Esophagus (tissue), 2 donors: ENCODE measurements at regions not wholly inside any gene's neighbourhood (a gene's known extent, or its start where the extent isn't known, plus 50 kb on each side); places are given as distances from the start of the nearest gene placed in this dataset.
A peak's percentile ranks its signal among the peaks of the same experiment; 100 is the strongest.

Source experiments
- H3K27ac ChIP-seq, 2 donors: one replicate each; pipeline ENCODE4 v1.5.1; 2013; ENCODE audit warnings: low read depth in 2 of 2, mild to moderate bottlenecking in 2 of 2, inconsistent platforms in 1 of 2, low read length in 1 of 2, moderate library complexity in 1 of 2
- H3K27me3 ChIP-seq, 2 donors: one replicate each; pipeline ENCODE4 v1.6.1; 2013; ENCODE audit warnings: low read length in 2 of 2, control low read depth in 1 of 2, mild to moderate bottlenecking in 1 of 2; ENCODE audit not compliant: insufficient read depth in 2 of 2, control insufficient read depth in 1 of 2
- H3K36me3 ChIP-seq, 2 donors: one replicate each; pipeline ENCODE4 v1.6.1; 2013; ENCODE audit warnings: low read length in 1 of 2; ENCODE audit not compliant: control insufficient read depth in 2 of 2, insufficient read depth in 2 of 2
- H3K4me1 ChIP-seq, 2 donors: one replicate each; pipeline ENCODE4 v1.6.1; 2013; ENCODE audit warnings: low read length in 1 of 2; ENCODE audit not compliant: control insufficient read depth in 2 of 2, insufficient read depth in 2 of 2
- H3K4me3 ChIP-seq, 2 donors: one replicate each; pipeline ENCODE4 v1.5.1; 2013; ENCODE audit warnings: low read length in 2 of 2, mild to moderate bottlenecking in 2 of 2, low read depth in 1 of 2, moderate library complexity in 1 of 2
- H3K9me3 ChIP-seq, 2 donors: one replicate each; pipeline ENCODE4 v1.6.1; 2013; ENCODE audit warnings: mild to moderate bottlenecking in 2 of 2, low read depth in 1 of 2, low read length in 1 of 2, moderate library complexity in 1 of 2; ENCODE audit not compliant: control insufficient read depth in 2 of 2, insufficient read depth in 1 of 2
- WGBS, 2 donors: extraction: QIAGEN DNeasy Blood & Tissue Kit; methylation state at CpG; one replicate each; pipeline ENCODE4 v1.1.7; 2013; 5-methylcytosine and 5-hydroxymethylcytosine counted together
- donor health status: healthy with polysubstance abuse.
- donor health status: Bipolar disorder and iron deficiency.

- no peaks in the 10 kb centered on the region for H3K9me3 ChIP-seq
- no peak overlapping the region for H3K27ac ChIP-seq
- no peak overlapping the region for H3K4me3 ChIP-seq
- no peaks in the 10 kb centered on the region for H3K36me3 ChIP-seq
- no peaks in the 10 kb centered on the region for H3K4me1 ChIP-seq
- H3K27me3 ChIP-seq: no peaks in the 10 kb centered on the region
- WGBS, 2 donors: 78 to 80% methylated on average over 4 of the region's 4 CpGs
These were observed 292.2 kb upstream of the JAG1 start for GRCh38 chr20:10965936-10966470.

DNA sequence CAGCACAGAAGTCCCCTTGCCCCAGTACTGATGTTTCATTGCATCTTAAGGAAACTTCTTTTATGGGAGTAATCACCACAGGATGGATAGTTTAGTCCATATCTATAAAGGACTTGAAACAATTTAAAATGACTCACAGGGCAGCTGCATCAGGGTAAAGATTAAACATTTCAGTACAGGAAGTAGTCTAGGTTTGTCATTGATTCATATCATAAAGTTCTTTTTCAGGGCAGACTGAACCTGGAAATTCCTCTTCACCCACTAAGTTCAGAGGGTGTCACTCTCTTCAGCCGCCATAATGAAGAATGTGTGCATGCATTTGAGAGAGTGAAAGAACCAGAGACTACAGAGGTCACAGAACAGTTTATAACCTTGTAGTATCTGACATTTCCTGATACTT, 296.3 kb upstream of the JAG1 start:
- H3K36me3 ChIP-seq: no peaks in the 10 kb centered on the region
- no peak overlapping the region for H3K4me3 ChIP-seq
- H3K9me3 ChIP-seq: no peaks in the 10 kb centered on the region
- no peaks in the 10 kb centered on the region for H3K4me1 ChIP-seq
- no peaks in the 10 kb centered on the region for H3K27me3 ChIP-seq
- H3K27ac ChIP-seq: no peak overlapping the region
- 72 to 89% methylated on average over 1 of the region's 1 CpG for WGBS, 2 donors

DNA sequence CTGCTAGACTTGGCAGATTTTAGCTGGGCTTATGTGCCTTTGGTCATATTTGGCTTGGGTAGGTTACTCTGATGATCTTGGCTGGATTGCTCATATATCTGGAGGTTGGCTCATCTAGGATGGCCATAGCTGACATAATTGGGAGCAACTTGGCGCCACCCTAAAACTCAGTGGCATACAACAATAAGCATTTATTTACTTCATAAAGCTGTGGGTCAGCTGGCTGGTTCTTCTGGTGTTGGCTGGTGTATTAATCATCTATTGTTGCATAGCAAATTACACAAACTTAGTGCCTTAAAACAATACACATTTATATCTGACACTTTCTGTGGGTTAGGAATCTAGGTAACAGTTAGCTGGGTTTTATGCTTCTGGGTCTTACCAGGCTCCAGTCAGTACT, 297.3 kb upstream of the JAG1 start:
- WGBS, 2 donors: 73 to 90% methylated on average over 1 of the region's 1 CpG
- Histone ChIP-seq H3K36me3 (no peaks in the 10 kb centered on the region), H3K9me3 (no peaks in the 10 kb centered on the region), H3K4me1 (no peaks in the 10 kb centered on the region), H3K27me3 (no peaks in the 10 kb centered on the region), H3K27ac (no peak overlapping the region), H3K4me3 (no peak overlapping the region)

GRCh38 chr20:10972219-10972860, 298.5 kb upstream of the JAG1 start:
- no peaks in the 10 kb centered on the region for H3K36me3 ChIP-seq
- no peaks in the 10 kb centered on the region for H3K27me3 ChIP-seq
- no peaks in the 10 kb centered on the region for H3K9me3 ChIP-seq
- no peak overlapping the region for H3K27ac ChIP-seq
- H3K4me3 ChIP-seq: no peak overlapping the region
- WGBS, 2 donors: 74 to 84% methylated on average over 4 of the region's 4 CpGs
- H3K4me1 ChIP-seq: no peaks in the 10 kb centered on the region

- Histone ChIP-seq H3K4me1 (peaks cover 0 to 2% of the 10 kb centered on the region in 2 donors), H3K36me3 (no peaks in the 10 kb centered on the region), H3K27ac (no peak overlapping the region), H3K9me3 (no peaks in the 10 kb centered on the region), H3K4me3 (no peak overlapping the region), H3K27me3 (no peaks in the 10 kb centered on the region)
- WGBS, 2 donors: 84 to 89% methylated on average over 6 of the region's 6 CpGs
These were observed 302.3 kb upstream of the JAG1 start for GRCh38 chr20:10976051-10976450.

DNA sequence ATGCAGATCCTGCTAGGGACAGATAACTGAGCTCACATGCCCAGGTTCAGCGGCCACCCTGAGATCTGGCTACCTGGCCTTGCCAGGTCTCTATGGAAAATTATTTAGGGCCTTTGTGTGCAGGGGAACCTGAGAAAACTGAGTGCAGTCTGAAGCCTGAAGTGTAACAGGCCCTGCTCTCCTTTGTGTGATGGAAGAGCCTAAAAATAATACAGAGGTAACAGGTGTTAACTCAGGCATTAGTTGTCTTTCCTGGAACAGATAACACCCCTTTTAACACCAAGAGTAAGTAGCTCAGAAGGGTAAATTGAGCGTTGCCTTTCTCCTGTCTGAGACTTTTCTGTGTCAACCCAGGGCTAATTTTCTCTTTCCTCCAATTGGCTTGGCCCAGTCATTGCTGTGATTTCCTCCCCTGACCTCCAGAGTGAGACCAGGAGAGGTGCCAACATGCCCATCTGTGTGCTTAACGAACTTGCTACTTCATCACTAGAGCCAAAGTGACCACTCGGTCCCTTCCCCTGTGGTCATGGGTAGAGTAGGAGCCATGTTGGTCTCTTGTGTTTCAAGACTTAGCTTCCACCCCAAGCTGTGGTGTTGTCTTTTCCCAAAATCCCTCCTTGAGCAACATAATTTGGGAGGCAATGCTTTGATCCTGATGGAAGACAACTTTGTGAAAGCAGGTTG, 304.4 kb upstream of the JAG1 start:
- no peaks in the 10 kb centered on the region for H3K36me3 ChIP-seq
- no peaks in the 10 kb centered on the region for H3K9me3 ChIP-seq
- H3K27me3 ChIP-seq: no peaks in the 10 kb centered on the region
- H3K4me3 ChIP-seq: no peak overlapping the region
- 83 to 85% methylated on average over 4 of the region's 4 CpGs for WGBS, 2 donors
- H3K27ac ChIP-seq: no peak overlapping the region
- H3K4me1 ChIP-seq: peaks cover 0 to 2% of the 10 kb centered on the region in 2 donors

DNA sequence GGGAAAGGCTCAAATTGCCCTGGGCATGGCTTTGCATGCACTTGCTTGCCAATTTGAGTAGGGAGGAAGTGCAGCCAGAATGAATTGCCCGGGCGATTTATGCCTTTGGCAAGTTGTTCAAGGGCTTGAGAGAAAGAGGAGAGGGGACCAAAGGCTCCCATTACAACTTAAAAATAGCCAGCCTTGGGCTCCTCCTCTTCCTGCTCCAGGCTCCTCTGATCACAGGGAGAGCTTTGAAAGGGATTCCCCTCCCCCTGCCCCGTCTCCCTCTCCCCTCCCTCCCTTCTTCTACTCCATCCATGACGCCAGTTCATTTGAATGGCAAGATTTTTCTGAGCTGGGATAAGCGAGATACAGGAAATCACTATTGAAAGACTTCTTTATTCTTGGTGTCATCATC, 304.9 kb upstream of the JAG1 start:
- Histone ChIP-seq H3K9me3 (no peaks in the 10 kb centered on the region), H3K4me3 (no peak overlapping the region), H3K27ac (no peak overlapping the region), H3K36me3 (no peaks in the 10 kb centered on the region), H3K4me1 (peaks cover 0 to 2% of the 10 kb centered on the region in 2 donors), H3K27me3 (no peaks in the 10 kb centered on the region)
- 48 to 59% methylated on average over 5 of the region's 5 CpGs for WGBS, 2 donors

DNA sequence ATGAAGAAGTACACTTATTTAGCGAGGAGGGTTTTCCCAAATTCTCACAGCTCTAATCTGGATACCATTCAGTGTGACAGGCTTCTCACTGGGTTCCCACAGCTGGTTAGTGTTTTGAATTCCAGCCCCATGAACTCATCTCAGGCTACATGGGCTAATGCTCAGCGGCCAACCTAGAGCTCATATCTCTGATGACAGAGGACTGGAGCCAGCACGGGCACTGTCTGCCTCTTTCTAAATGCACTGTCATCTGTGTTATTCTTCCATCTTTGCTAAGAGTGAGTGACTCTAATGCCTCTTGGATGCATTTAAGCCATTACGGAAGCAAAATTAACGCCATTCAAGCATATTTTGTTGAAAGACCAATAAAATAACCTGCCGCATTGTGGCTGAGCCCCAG, 308.9 kb upstream of the JAG1 start:
- H3K36me3 ChIP-seq: no peaks in the 10 kb centered on the region
- 77 to 78% methylated on average over 6 of the region's 6 CpGs for WGBS, 2 donors
- no peak overlapping the region for H3K4me3 ChIP-seq
- peaks cover 0 to 2% of the 10 kb centered on the region in 2 donors for H3K4me1 ChIP-seq
- no peaks in the 10 kb centered on the region for H3K9me3 ChIP-seq
- no peak overlapping the region for H3K27ac ChIP-seq
- H3K27me3 ChIP-seq: no peaks in the 10 kb centered on the region

DNA sequence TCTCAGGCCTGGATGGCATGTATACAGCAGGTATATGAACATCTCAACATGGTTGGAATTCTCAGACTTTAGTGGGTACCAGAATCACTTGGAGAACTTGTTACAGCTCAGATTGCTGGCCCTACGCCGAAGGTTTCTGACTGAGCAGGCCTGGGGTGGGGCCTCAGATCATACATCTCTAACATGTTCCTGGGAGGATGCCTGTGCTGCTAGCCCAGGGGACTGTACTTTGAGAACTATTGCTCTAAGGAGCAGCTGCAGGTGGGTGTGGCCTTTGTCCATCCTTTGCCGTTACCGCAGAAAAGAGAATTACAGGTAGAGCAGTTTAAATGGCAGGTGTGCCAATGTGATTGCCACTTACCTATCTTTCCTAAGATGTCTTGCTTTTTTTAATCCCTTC, 310.5 kb upstream of the JAG1 start:
- WGBS, 2 donors: 49 to 63% methylated on average over 4 of the region's 4 CpGs
- Histone ChIP-seq H3K9me3 (no peaks in the 10 kb centered on the region), H3K4me1 (no peaks in the 10 kb centered on the region), H3K27me3 (no peaks in the 10 kb centered on the region), H3K4me3 (no peak overlapping the region), H3K36me3 (no peaks in the 10 kb centered on the region), H3K27ac (peak overlapping the region in 1 of 2 donors; percentile 29)

DNA sequence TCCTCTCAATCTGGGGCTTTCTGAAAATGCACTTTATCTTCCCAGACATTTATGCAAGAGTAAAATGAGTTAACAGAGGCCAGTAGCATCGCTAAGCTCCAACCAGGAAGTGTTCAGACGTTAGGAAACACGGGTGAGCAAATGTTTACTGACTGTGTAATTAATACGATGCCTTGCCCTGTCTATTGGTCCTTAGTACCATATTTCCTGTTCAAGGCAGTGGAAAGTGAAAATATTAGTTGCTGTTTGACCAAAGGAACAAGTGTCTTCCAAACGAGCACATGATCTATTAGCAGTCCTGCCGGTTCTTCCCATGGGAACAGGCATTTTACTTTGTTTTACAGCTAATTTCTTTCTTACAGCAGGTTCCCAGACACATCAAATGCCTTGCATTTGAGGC, 311.1 kb upstream of the JAG1 start:
- no peak overlapping the region for H3K4me3 ChIP-seq
- no peaks in the 10 kb centered on the region for H3K9me3 ChIP-seq
- 34 to 40% methylated on average over 6 of the region's 6 CpGs for WGBS, 2 donors
- H3K27me3 ChIP-seq: no peaks in the 10 kb centered on the region
- no peaks in the 10 kb centered on the region for H3K4me1 ChIP-seq
- no peak overlapping the region for H3K27ac ChIP-seq
- H3K36me3 ChIP-seq: no peaks in the 10 kb centered on the region
